Astrocyte of the spinal cord (primary cell): ENCODE measurements at regions not wholly inside any gene's neighbourhood (a gene's known extent, or its start where the extent isn't known, plus 50 kb on each side); places are given as distances from the start of the nearest gene placed in this dataset.
A peak's percentile ranks its signal among the peaks of the same experiment; 100 is the strongest.

Source experiments
- DNase-seq: peaks from one replicate; pipeline ENCODE4 v3.0.0; 2011; ENCODE audit warnings: low read depth, low spot score
- H3K4me3 ChIP-seq: 2 replicates; pipeline ENCODE4 v1.5.1; 2011; ENCODE audit warnings: low read depth, mild to moderate bottlenecking, low read length, moderate library complexity
- in situ Hi-C: cut with HindIII; loops from 2 replicates; pipeline ENCODE4 v1.10.0; 2017; ENCODE audit warnings: low sequenced_read_pairs
- TF ChIP-seq, protein P1 (sequence below): IDR thresholded peaks from 2 replicates; pipeline ENCODE4 v1.5.1; 2012; ENCODE audit warnings: low read depth, mild to moderate bottlenecking, low read length, inconsistent platforms

DNA sequence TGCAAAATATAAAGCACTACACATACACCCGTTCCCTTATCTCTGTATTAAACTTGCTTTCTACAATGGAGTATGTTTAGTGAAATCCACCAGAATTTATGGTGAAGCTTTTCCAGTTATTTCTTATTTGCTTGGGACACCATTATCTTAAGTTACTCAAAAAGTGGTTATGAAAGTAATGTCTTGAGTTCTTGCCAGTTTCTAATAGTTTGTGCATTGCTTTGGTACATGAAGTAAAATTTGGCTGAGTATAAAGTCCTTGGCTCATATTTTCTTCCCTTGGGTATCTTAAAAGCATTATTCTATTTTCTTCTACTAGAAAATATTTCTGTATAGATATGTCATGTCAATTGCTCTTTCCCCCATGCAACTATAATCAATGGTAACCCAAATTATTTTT is 85.2 kb downstream of the POLR1F start:
- no peak overlapping the region for H3K4me3 ChIP-seq
- TF ChIP-seq, protein P1, sequence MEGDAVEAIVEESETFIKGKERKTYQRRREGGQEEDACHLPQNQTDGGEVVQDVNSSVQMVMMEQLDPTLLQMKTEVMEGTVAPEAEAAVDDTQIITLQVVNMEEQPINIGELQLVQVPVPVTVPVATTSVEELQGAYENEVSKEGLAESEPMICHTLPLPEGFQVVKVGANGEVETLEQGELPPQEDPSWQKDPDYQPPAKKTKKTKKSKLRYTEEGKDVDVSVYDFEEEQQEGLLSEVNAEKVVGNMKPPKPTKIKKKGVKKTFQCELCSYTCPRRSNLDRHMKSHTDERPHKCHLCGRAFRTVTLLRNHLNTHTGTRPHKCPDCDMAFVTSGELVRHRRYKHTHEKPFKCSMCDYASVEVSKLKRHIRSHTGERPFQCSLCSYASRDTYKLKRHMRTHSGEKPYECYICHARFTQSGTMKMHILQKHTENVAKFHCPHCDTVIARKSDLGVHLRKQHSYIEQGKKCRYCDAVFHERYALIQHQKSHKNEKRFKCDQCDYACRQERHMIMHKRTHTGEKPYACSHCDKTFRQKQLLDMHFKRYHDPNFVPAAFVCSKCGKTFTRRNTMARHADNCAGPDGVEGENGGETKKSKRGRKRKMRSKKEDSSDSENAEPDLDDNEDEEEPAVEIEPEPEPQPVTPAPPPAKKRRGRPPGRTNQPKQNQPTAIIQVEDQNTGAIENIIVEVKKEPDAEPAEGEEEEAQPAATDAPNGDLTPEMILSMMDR, result no peak
- in situ Hi-C loops, result no loop called here
- DNase-seq, result no peak

GRCh38 chr7:19621740-19622139 is 87.1 kb downstream of the POLR1F start:
- in situ Hi-C loops, result no loop called here
- TF ChIP-seq, protein P1, result peak; percentile 11
- no peak overlapping the region for H3K4me3 ChIP-seq
- DNase-seq, result peak; percentile 58

DNA sequence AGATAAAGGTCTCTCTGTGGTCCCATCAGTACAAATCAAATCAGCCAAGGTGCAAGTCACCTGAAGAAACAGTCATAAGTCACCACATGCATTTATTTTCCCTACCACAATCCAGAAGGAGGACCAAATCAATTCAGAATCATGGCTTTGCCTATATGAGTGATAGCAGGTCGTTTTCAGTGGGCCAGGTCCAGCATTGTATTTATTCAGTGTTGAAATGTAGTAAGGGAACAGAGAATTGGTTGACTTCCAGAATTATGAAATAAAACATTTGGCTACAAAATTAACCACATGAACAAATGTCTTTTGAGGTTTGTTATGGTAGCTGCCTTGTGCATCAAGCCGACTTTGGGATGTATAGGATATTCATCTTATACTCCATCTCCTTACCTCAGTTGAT is 88.4 kb downstream of the POLR1F start:
- peak; percentile 9 for DNase-seq
- TF ChIP-seq, protein P1, result no peak
- H3K4me3 ChIP-seq, result no peak overlapping the region
- in situ Hi-C loops, result no loop called here

- in situ Hi-C loops, result no loop called here
- no peak overlapping the region for H3K4me3 ChIP-seq
- peak; percentile 46 for DNase-seq
- TF ChIP-seq, protein P1, result no peak
Measured at GRCh38 chr7:19619122-19619521, 89.7 kb downstream of the POLR1F start.

DNA sequence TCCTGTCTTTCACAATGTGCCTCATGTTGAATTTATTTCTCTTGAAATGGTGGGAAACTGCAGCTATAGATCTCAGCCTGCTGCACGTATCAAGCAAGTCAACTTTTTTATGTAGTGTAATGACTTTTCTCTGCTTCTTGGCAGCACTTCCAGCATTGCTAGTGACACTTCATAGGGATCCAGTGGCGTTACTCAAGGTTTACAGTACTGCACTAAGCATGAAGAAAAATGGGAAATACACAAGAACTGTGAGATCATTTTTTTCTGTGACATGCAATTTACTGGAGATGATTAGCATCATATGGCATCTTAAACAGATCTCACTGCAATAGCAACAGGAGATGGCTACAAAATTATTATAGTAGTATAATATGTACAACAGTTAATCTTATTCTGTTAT is 90.9 kb downstream of the POLR1F start:
- no peak for DNase-seq
- in situ Hi-C loops, result no loop called here

DNA sequence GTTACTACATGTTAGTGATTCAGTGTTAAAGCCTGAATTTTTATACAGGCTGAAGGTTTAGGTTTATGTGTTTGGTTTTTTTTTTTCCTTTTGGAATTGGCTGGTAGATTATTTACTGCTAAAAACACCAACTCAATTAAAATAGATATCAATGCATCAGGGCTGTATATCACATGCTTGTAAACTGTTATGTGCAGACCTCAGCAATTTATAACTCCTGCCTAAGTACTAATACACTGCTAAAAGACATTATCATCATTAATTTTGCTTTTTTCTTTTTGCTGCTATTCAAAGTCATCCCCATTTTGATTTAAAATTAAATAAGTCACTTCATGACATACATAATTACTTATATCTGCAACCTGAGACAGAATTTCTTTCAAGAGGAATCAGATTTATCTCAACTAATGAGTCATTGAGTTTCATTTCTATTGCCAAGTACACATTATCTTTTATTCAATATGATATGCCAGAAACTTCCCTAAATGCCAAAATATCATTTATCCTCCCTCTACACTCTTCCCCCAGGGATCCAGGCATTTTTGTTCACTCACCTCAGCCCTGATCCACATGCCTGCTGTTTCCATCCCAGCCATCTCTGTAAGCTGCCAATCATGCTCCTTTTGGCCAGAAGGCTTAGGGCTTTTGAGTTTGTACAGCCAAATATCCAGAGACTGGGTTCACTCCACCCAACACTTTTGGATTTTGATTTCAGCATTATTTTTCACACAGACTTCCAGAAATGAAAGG is 98.5 kb downstream of the POLR1F start:
- H3K4me3 ChIP-seq, result no peak overlapping the region
- in situ Hi-C loops, result no loop called here
- TF ChIP-seq, protein P1, result no peak
- DNase-seq, result no peak

More for the DNA sequence above, 90.9 kb downstream of the POLR1F start:
- no peak overlapping the region for H3K4me3 ChIP-seq
- TF ChIP-seq, protein P1, result no peak

DNA sequence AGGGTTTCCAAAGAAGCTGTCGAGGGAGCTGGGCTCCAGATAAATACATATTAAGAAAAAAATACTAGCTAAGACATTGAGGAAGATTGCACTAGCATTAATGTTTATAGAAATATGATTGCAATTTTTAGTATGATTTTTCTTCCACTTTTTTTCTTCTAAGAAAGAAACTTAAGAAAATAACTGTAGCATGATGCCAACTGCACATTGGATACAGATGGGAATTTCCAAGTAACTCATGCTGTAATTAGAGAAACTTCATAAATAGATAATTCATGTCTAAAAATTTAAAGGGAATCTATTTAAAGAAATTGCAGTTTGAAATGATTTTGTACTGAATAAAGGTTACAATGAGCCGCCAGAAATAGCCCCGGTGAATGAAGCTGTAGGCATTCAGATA is 119.4 kb downstream of the POLR1F start:
- in situ Hi-C loops, result no loop called here
- DNase-seq, result no peak
- no peak overlapping the region for H3K4me3 ChIP-seq
- TF ChIP-seq, protein P1, result no peak
